K562 (cell line): ENCODE measurements at regions not wholly inside any gene's neighbourhood (a gene's known extent, or its start where the extent isn't known, plus 50 kb on each side); places are given as distances from the start of the nearest gene placed in this dataset.

Experiments used
- ATAC-seq: fragments of 200-7000 bp; cut with Tn5 transposase; 3 replicates; pipeline ENCODE4 v1.9.1; 2020; ENCODE audit warnings: moderate library complexity
- BruUV-seq: library from RNA; stranded (reverse); fragments of 400-500 nt; replicated peaks from 2 replicates; lab custom pipeline; 2021; lab: Mats Ljungman, UMichigan
- CTCF ChIA-PET: fragments of 300-600 bp; formaldehyde crosslinking; extraction: SDS; loops from one replicate; lab custom pipeline; 2021; ENCODE audit warnings: low intra/inter-chr PET ratio; lab: Yijun Ruan, JAX
- POLR2A ChIA-PET: fragments of 300-600, 350-650 bp; sonication (Branson Sonifier 250); formaldehyde crosslinking; extraction: SDS; loops from one replicate; lab custom pipeline; 2021; ENCODE audit warnings: antibody characterized with exemption, inconsistent platforms; lab: Yijun Ruan, JAX
- DNase-seq, 4 experiments: peaks; one replicate each; pipeline versions ENCODE4 v3.0.0 to v3.0.0-alpha.2; 2011 to 2018; ENCODE audit warnings: low spot score in 3 of 4, mixed read lengths in 3 of 4; ENCODE audit errors: extremely low read depth in 1 of 4
- FAIRE-seq: peaks from 2 replicates; lab custom pipeline; 2011; peaks lifted over from hg19 to GRCh38; lab: Jason Lieb, UNC
- H2AFZ ChIP-seq: 2 replicates; pipeline ENCODE4 v1.6.0; 2011; ENCODE audit warnings: low read depth, low read length, control low read depth, inconsistent platforms
- H3K27ac ChIP-seq: fragments of 200-600 bp; 3 replicates; pipeline ENCODE4 v1.8.0; 2011; ENCODE audit warnings: low read depth, mild to moderate bottlenecking, control low read depth, inconsistent platforms, low read length, moderate library complexity, mixed read lengths; ENCODE audit errors: extremely low read depth
- H3K27me3 ChIP-seq, 2 experiments: fragments of 300-600 bp in 1 of 2; 2 replicates in 1 of 2; 3 replicates in 1 of 2; pipeline versions ENCODE4 v1.6.0 to v1.8.0; 2011; ENCODE audit warnings: inconsistent platforms in 2 of 2, low read length in 2 of 2, mild to moderate bottlenecking in 1 of 2, mixed read lengths in 1 of 2, moderate library complexity in 1 of 2; ENCODE audit not compliant: control insufficient read depth in 2 of 2, insufficient read depth in 2 of 2
- H3K36me3 ChIP-seq: fragments of 300-600 bp; 3 replicates; pipeline ENCODE4 v1.8.0; 2011; ENCODE audit warnings: mild to moderate bottlenecking, low read length, inconsistent platforms; ENCODE audit not compliant: control insufficient read depth, insufficient read depth
- H3K4me1 ChIP-seq, 2 experiments: fragments of 200-600 bp in 1 of 2; replicated peaks in 1 of 2; 2 replicates in 1 of 2; 3 replicates in 1 of 2; pipeline versions ENCODE4 v1.5.1 to v1.8.0; 2011; ENCODE audit warnings: inconsistent platforms in 2 of 2, low read length in 2 of 2, mild to moderate bottlenecking in 1 of 2, mixed read lengths in 1 of 2, moderate library complexity in 1 of 2; ENCODE audit not compliant: control insufficient read depth in 2 of 2, insufficient read depth in 2 of 2
- H3K4me2 ChIP-seq: 2 replicates; pipeline ENCODE4 v1.6.1; 2011; ENCODE audit warnings: low read length, control low read depth, inconsistent platforms, mixed read lengths; ENCODE audit not compliant: insufficient read depth
- H3K4me3 ChIP-seq: fragments of 200-600 bp; sonication (generic), shearing (Covaris generic); 2 replicates; pipeline ENCODE4 v1.5.1; 2016; ENCODE audit warnings: control low read depth, inconsistent platforms
- H3K79me2 ChIP-seq: fragments of 200-600 bp; 3 replicates; pipeline ENCODE4 v1.8.0; 2011; ENCODE audit warnings: low read length, inconsistent platforms; ENCODE audit not compliant: control insufficient read depth, insufficient read depth
- H3K9ac ChIP-seq, 2 experiments: 2 replicates each; pipeline versions ENCODE4 v1.6.0 to v1.6.1; 2011; ENCODE audit warnings: low read depth in 2 of 2, low read length in 2 of 2, control low read depth in 1 of 2, inconsistent platforms in 1 of 2, mild to moderate bottlenecking in 1 of 2, mixed read lengths in 1 of 2; ENCODE audit not compliant: insufficient read depth in 1 of 2
- H3K9me1 ChIP-seq: one replicate; pipeline ENCODE4 v1.6.0; 2011; ENCODE audit warnings: inconsistent platforms, mild to moderate bottlenecking, low read length, moderate library complexity; ENCODE audit not compliant: control insufficient read depth, insufficient read depth
- H3K9me3 ChIP-seq: replicated peaks from 2 replicates; pipeline ENCODE4 v1.5.1; 2011; ENCODE audit warnings: low read depth, low read length, inconsistent platforms; ENCODE audit not compliant: control insufficient read depth, insufficient read depth
- H4K20me1 ChIP-seq: replicated peaks from 2 replicates; pipeline ENCODE4 v1.6.1; 2011; ENCODE audit warnings: low read length, inconsistent platforms, mixed read lengths; ENCODE audit not compliant: control insufficient read depth, insufficient read depth
- E2F1 ChIP-seq: sonication (generic); formaldehyde crosslinking; IDR thresholded peaks from 2 replicates; pipeline ENCODE4 v1.8.1; 2023; ENCODE audit warnings: mild to moderate bottlenecking, missing genetic modification reagents, moderate library complexity
- SPI1 ChIP-seq: IDR thresholded peaks from 2 replicates; pipeline ENCODE4 v1.6.1; 2011; ENCODE audit warnings: low read depth, low read length, control low read depth, borderline replicate concordance
- TBL1XR1 ChIP-seq, 2 experiments: IDR thresholded peaks; 2 replicates each; pipeline ENCODE4 v1.6.1; 2012; ENCODE audit warnings: improper control_type of control experiment in 2 of 2, low read length in 2 of 2, mild to moderate bottlenecking in 1 of 2
- ZNF124 ChIP-seq: sonication (generic); formaldehyde crosslinking; IDR thresholded peaks from 2 replicates; pipeline ENCODE4 v1.8.1; 2022; ENCODE audit warnings: missing genetic modification reagents
- ZNF239 ChIP-seq: fragments of 250-450 bp; sonication (Bioruptor Pico); IDR thresholded peaks from 2 replicates; pipeline ENCODE4 v1.4.0; 2020; ENCODE audit warnings: mild to moderate bottlenecking
- ZNF75A ChIP-seq: fragments of 450-650 bp; formaldehyde crosslinking; IDR thresholded peaks from 2 replicates; pipeline ENCODE4 v1.4.0; 2020; ENCODE audit warnings: mild to moderate bottlenecking
- WGBS: fragments of 100-300 bp; shearing (Covaris generic); methylation state at CpG from one replicate; pipeline ENCODE4 v1.1.6; 2016; ENCODE audit warnings: low coverage, mixed read lengths; ENCODE audit not compliant: insufficient coverage; ENCODE audit errors: missing lambda C conversion rate; 5-methylcytosine and 5-hydroxymethylcytosine counted together
- in situ Hi-C: fragments of 300-500 bp; cut with MboI; formaldehyde crosslinking; loops from 4 replicates; pipeline ENCODE4 v1.15.0; 2018; ENCODE audit warnings: inconsistent platforms, mixed read lengths
- intact Hi-C: fragments of 100-400 bp; cut with micrococcal nuclease; formaldehyde crosslinking; loops from 2 replicates; pipeline ENCODE4 v1.14.2; 2022
- TF ChIP-seq, protein P1 (sequence below), 2 experiments: fragments of 150-350 bp in 1 of 2; IDR thresholded peaks; 2 replicates each; pipeline ENCODE4 v1.6.1; 2012 to 2016; ENCODE audit warnings: low read depth in 2 of 2, low read length in 2 of 2, mild to moderate bottlenecking in 1 of 2, moderate library complexity in 1 of 2

GRCh38 chr2:76009484-76009883 is 298.8 kb upstream of the GCFC2 start:
- DNase-seq = no peak
- no peaks in the 10 kb centered on the region; the same call in 1 of the 2 replicates for H3K9me3 ChIP-seq
- POLR2A ChIA-PET = no interaction called here
- no TSS peak for BruUV-seq
- no peaks in the 10 kb centered on the region for H3K36me3 ChIP-seq
- no peak overlapping the region for H3K9ac ChIP-seq
- FAIRE-seq = no peak
- no peaks in the 10 kb centered on the region for H3K4me1 ChIP-seq
- no peaks in the 10 kb centered on the region for H3K27me3 ChIP-seq
- WGBS = 45% methylated on average over 2 of the region's 2 CpGs
- in situ Hi-C loops = no loop called here
- no peak for TF ChIP-seq E2F1 (CRISPR knock-in tag)
- TF ChIP-seq ZNF239 = no peak
- TF ChIP-seq ZNF124 (CRISPR knock-in tag) = no peak
- TF ChIP-seq, protein P1, sequence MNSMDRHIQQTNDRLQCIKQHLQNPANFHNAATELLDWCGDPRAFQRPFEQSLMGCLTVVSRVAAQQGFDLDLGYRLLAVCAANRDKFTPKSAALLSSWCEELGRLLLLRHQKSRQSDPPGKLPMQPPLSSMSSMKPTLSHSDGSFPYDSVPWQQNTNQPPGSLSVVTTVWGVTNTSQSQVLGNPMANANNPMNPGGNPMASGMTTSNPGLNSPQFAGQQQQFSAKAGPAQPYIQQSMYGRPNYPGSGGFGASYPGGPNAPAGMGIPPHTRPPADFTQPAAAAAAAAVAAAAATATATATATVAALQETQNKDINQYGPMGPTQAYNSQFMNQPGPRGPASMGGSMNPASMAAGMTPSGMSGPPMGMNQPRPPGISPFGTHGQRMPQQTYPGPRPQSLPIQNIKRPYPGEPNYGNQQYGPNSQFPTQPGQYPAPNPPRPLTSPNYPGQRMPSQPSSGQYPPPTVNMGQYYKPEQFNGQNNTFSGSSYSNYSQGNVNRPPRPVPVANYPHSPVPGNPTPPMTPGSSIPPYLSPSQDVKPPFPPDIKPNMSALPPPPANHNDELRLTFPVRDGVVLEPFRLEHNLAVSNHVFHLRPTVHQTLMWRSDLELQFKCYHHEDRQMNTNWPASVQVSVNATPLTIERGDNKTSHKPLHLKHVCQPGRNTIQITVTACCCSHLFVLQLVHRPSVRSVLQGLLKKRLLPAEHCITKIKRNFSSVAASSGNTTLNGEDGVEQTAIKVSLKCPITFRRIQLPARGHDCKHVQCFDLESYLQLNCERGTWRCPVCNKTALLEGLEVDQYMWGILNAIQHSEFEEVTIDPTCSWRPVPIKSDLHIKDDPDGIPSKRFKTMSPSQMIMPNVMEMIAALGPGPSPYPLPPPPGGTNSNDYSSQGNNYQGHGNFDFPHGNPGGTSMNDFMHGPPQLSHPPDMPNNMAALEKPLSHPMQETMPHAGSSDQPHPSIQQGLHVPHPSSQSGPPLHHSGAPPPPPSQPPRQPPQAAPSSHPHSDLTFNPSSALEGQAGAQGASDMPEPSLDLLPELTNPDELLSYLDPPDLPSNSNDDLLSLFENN (IDR thresholded peaks at IDR 0.05; ENCODE audit: low read depth in 2 of 2, low read length in 2 of 2) = no peak
- 0 out of 2 replicates have a peak, but pooled peaks have one; percentile 60 for TF ChIP-seq ZNF75A (CRISPR knock-in tag)
- peak; percentile 92 for TF ChIP-seq SPI1
- no peak for TF ChIP-seq TBL1XR1 (IDR thresholded peaks at IDR 0.05; ENCODE audit: low read length in 2 of 2)
- H4K20me1 ChIP-seq = no peaks in the 10 kb centered on the region
- no peaks in the 10 kb centered on the region for H3K79me2 ChIP-seq
- ATAC-seq = no peak
- no peak overlapping the region for H3K27ac ChIP-seq
- no peak overlapping the region for H3K4me2 ChIP-seq
- no peak overlapping the region for H2AFZ ChIP-seq
- CTCF ChIA-PET = no interaction called here
- intact Hi-C loops = no loop called here
- no peaks in the 10 kb centered on the region for H3K9me1 ChIP-seq
- no peak overlapping the region for H3K4me3 ChIP-seq
